IMR-90 (cell line): ENCODE measurements at regions not wholly inside any gene's neighbourhood (a gene's known extent, or its start where the extent isn't known, plus 50 kb on each side); places are given as distances from the start of the nearest gene placed in this dataset.

Experiments used
- ATAC-seq: fragments of 200-7000 bp; cut with Tn5 transposase; 2 replicates; pipeline ENCODE4 v1.9.1; 2020; ENCODE audit warnings: low read depth, mild to moderate bottlenecking, moderate library complexity
- BruUV-seq: library from RNA; stranded (reverse); fragments of 400-500 nt; replicated peaks from 2 replicates; lab custom pipeline; 2021; lab: Mats Ljungman, UMichigan
- CTCF ChIA-PET: fragments of 300-600 bp; formaldehyde crosslinking; extraction: SDS; loops from one replicate; lab custom pipeline; 2021; ENCODE audit warnings: antibody characterized with exemption; lab: Yijun Ruan, JAX
- POLR2A ChIA-PET: fragments of 300-600 bp; sonication (Branson Sonifier 250); formaldehyde crosslinking; loops from one replicate; lab custom pipeline; 2022; ENCODE audit warnings: antibody characterized with exemption; ENCODE audit not compliant: unreplicated experiment; lab: Charles Lee
- DNase-seq: peaks from one replicate; pipeline ENCODE4 v3.0.0; 2013
- H2AFZ ChIP-seq: replicated peaks from 2 replicates; pipeline ENCODE3; 2013; ENCODE audit warnings: low read length, mild to moderate bottlenecking; ENCODE audit not compliant: poor library complexity
- H2AK5ac ChIP-seq: 2 replicates; pipeline ENCODE4 v1.6.1; 2013; ENCODE audit warnings: low read depth, low read length, inconsistent platforms
- H2AK9ac ChIP-seq: replicated peaks from 2 replicates; pipeline ENCODE3; 2013; ENCODE audit warnings: mild to moderate bottlenecking, low read depth, low read length, moderate library complexity; ENCODE audit not compliant: poor library complexity
- H2BK120ac ChIP-seq: 2 replicates; pipeline ENCODE4 v1.6.1; 2013; ENCODE audit warnings: low read depth, low read length, inconsistent platforms
- H2BK15ac ChIP-seq: 3 replicates; pipeline ENCODE4 v1.6.1; 2013; ENCODE audit warnings: low read depth, low read length, inconsistent platforms
- H2BK20ac ChIP-seq: 2 replicates; pipeline ENCODE4 v1.6.1; 2013; ENCODE audit warnings: low read depth, mild to moderate bottlenecking, inconsistent platforms, low read length, moderate library complexity
- H2BK5ac ChIP-seq: 2 replicates; pipeline ENCODE4 v1.6.1; 2013; ENCODE audit warnings: mild to moderate bottlenecking, low read depth, low read length, inconsistent platforms; ENCODE audit not compliant: poor library complexity, severe bottlenecking
- H3K14ac ChIP-seq: replicated peaks from 2 replicates; pipeline ENCODE4 v1.6.1; 2013; ENCODE audit warnings: low read depth, low read length, inconsistent platforms
- H3K18ac ChIP-seq: 2 replicates; pipeline ENCODE4 v1.6.1; 2013; ENCODE audit warnings: low read depth, low read length, control low read depth
- H3K23ac ChIP-seq: 2 replicates; pipeline ENCODE4 v1.6.1; 2013; ENCODE audit warnings: low read depth, low read length, inconsistent platforms
- H3K27ac ChIP-seq: 2 replicates; pipeline ENCODE4 v1.5.1; 2013; ENCODE audit warnings: mild to moderate bottlenecking, control low read depth, low read length; ENCODE audit not compliant: insufficient read depth
- H3K27me3 ChIP-seq: 2 replicates; pipeline ENCODE4 v1.6.1; 2013; ENCODE audit warnings: low read length; ENCODE audit not compliant: control insufficient read depth, insufficient read depth
- H3K36me3 ChIP-seq: 2 replicates; pipeline ENCODE4 v1.6.1; 2013; ENCODE audit warnings: low read length, mixed read lengths; ENCODE audit not compliant: control insufficient read depth, insufficient read depth
- H3K4ac ChIP-seq: 2 replicates; pipeline ENCODE4 v1.6.1; 2013; ENCODE audit warnings: low read depth, low read length, inconsistent platforms
- H3K4me1 ChIP-seq: 2 replicates; pipeline ENCODE4 v1.6.1; 2013; ENCODE audit warnings: low read length, mixed read lengths; ENCODE audit not compliant: control insufficient read depth, insufficient read depth
- H3K4me2 ChIP-seq: 2 replicates; pipeline ENCODE4 v1.6.1; 2013; ENCODE audit warnings: low read depth, mild to moderate bottlenecking, control low read depth, low read length, moderate library complexity
- H3K4me3 ChIP-seq: 2 replicates; pipeline ENCODE4 v1.5.1; 2013; ENCODE audit warnings: low read depth, mild to moderate bottlenecking, control low read depth, low read length, moderate library complexity; ENCODE audit not compliant: insufficient read depth
- H3K56ac ChIP-seq: 2 replicates; pipeline ENCODE4 v1.6.1; 2013; ENCODE audit warnings: low read length, inconsistent platforms; ENCODE audit not compliant: insufficient read depth; ENCODE audit errors: extremely low read depth
- H3K79me1 ChIP-seq, 2 experiments: 2 replicates each; pipeline ENCODE4 v1.6.1; 2013; ENCODE audit warnings: low read length in 2 of 2, inconsistent platforms in 1 of 2, low read depth in 1 of 2
- H3K9ac ChIP-seq: 2 replicates; pipeline ENCODE4 v1.6.1; 2013; ENCODE audit warnings: low read depth, low read length, control low read depth
- H3K9me1 ChIP-seq: 2 replicates; pipeline ENCODE4 v1.6.1; 2013; ENCODE audit warnings: low read length, inconsistent platforms; ENCODE audit not compliant: insufficient read depth
- H3K9me3 ChIP-seq: 2 replicates; pipeline ENCODE4 v1.6.1; 2013; ENCODE audit warnings: low read length; ENCODE audit not compliant: control insufficient read depth, insufficient read depth
- H4K20me1 ChIP-seq: 2 replicates; pipeline ENCODE4 v1.6.1; 2013; ENCODE audit warnings: low read length, inconsistent platforms; ENCODE audit not compliant: insufficient read depth
- H4K5ac ChIP-seq: 2 replicates; pipeline ENCODE4 v1.6.1; 2013; ENCODE audit warnings: mild to moderate bottlenecking, low read depth, low read length, control low read depth
- H4K8ac ChIP-seq, 2 experiments: 2 replicates each; pipeline ENCODE4 v1.6.1; 2013; ENCODE audit warnings: low read depth in 2 of 2, low read length in 2 of 2, control low read depth in 1 of 2, inconsistent platforms in 1 of 2
- H4K91ac ChIP-seq: 2 replicates; pipeline ENCODE4 v1.6.1; 2013; ENCODE audit warnings: low read depth, low read length, inconsistent platforms; ENCODE audit not compliant: insufficient read depth
- CEBPB ChIP-seq: IDR thresholded peaks from 2 replicates; pipeline ENCODE4 v1.6.1; 2012; ENCODE audit warnings: low read depth, low read length, improper control_type of control experiment
- ELK1 ChIP-seq: fragments of 150-350 bp; IDR thresholded peaks from 2 replicates; pipeline ENCODE4 v1.6.1; 2016; ENCODE audit warnings: low read depth, mild to moderate bottlenecking, low read length, moderate library complexity, borderline replicate concordance
- FOS ChIP-seq: fragments of 150-350 bp; IDR thresholded peaks from 2 replicates; pipeline ENCODE4 v1.6.1; 2016; ENCODE audit warnings: low read depth, low read length
- MAFK ChIP-seq: IDR thresholded peaks from 2 replicates; pipeline ENCODE4 v1.6.1; 2012; ENCODE audit warnings: low read depth, low read length, improper control_type of control experiment
- MAZ ChIP-seq: IDR thresholded peaks from 2 replicates; pipeline ENCODE4 v1.6.1; 2012; ENCODE audit warnings: low read depth, mild to moderate bottlenecking, low read length, improper control_type of control experiment, moderate library complexity, borderline replicate concordance
- MXI1 ChIP-seq: IDR thresholded peaks from 2 replicates; pipeline ENCODE4 v1.6.1; 2012; ENCODE audit warnings: low read depth, mild to moderate bottlenecking, low read length, moderate library complexity, borderline replicate concordance
- NFE2L2 ChIP-seq: fragments of 150-350 bp; IDR thresholded peaks from 2 replicates; pipeline ENCODE4 v1.6.1; 2016; ENCODE audit warnings: low read depth, mild to moderate bottlenecking, low read length
- POLR2A ChIP-seq: IDR thresholded peaks from 2 replicates; pipeline ENCODE4 v1.6.1; 2012; ENCODE audit warnings: mild to moderate bottlenecking, low read depth, low read length
- RCOR1 ChIP-seq: IDR thresholded peaks from 2 replicates; pipeline ENCODE4 v1.6.1; 2012; ENCODE audit warnings: mild to moderate bottlenecking, low read length, improper control_type of control experiment; ENCODE audit not compliant: insufficient replicate concordance
- RFX5 ChIP-seq: IDR thresholded peaks from 2 replicates; pipeline ENCODE4 v1.8.0; 2012; ENCODE audit warnings: low read depth, mild to moderate bottlenecking, low read length, moderate library complexity
- WGBS, 2 experiments: methylation state at CpG; one replicate each; pipeline versions ENCODE4 v1.1.5 to v1.1.7; 2013; ENCODE audit warnings: missing lambda C conversion rate in 2 of 2; ENCODE audit not compliant: insufficient read length in 1 of 2; ENCODE audit errors: extremely low coverage in 2 of 2; 5-methylcytosine and 5-hydroxymethylcytosine counted together
- dilution Hi-C: fragments of 300-500 bp; cut with HindIII; formaldehyde crosslinking; loops from one replicate; pipeline ENCODE4 v1.14.3; 2018; ENCODE audit warnings: low sequenced_read_pairs; ENCODE audit not compliant: unreplicated experiment
- in situ Hi-C: fragments of 300-500 bp; cut with MboI; formaldehyde crosslinking; loops from 3 replicates; pipeline ENCODE4 v1.14.3; 2019; ENCODE audit warnings: low sequenced_read_pairs, inconsistent platforms, mixed read lengths
- intact Hi-C: fragments of 100-400 bp; cut with micrococcal nuclease; formaldehyde crosslinking; loops from 2 replicates; pipeline ENCODE4 v1.10.0; 2022

DNA sequence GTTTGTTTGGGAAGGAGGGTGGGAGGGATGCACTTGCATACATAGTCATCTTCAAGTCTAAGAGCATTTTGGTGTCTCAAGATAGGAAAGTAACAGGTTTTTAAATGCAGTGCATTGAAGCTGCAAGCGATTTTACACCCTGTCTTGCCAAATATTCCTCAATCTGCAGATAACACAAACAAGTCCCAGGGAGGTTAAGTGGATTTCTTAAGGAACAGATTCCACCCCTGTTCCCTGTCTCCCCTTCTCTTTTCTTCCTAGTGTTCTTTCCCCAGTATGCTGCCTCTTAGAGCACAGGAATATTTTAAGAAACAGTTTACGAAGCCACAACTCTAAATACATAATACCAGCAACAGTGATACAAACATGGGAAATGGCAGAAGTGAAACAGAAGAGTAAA is 389.9 kb downstream of the PLPP3 start:
- DNase-seq (no peak), ATAC-seq (no peak)
- Histone ChIP-seq H3K14ac (no peak overlapping the region), H3K79me1 (no peaks in the 10 kb centered on the region), H2AK9ac (no peak overlapping the region), H4K8ac (no peak overlapping the region), H3K9me3 (no peaks in the 10 kb centered on the region), H3K27ac (no peak overlapping the region), H2AK5ac (no peak overlapping the region), H3K18ac (no peak overlapping the region), H3K4me3 (no peak overlapping the region), H4K91ac (no peak overlapping the region), H2BK120ac (no peak overlapping the region), H3K27me3 (no peaks in the 10 kb centered on the region; the same call in 1 of the 2 replicates), H2BK15ac (no peak overlapping the region), H3K9me1 (0 out of 2 replicates have a peak, but pooled peaks cover 2% of the 10 kb centered on the region), H3K4me1 (peaks cover 4% of the 10 kb centered on the region; the same call in 1 of the 2 replicates), H3K56ac (no peak overlapping the region), H2BK5ac (no peak overlapping the region), H4K5ac (no peak overlapping the region), H2BK20ac (no peak overlapping the region), H3K36me3 (no peaks in the 10 kb centered on the region), H3K9ac (no peak overlapping the region), H3K4me2 (no peak overlapping the region), H4K20me1 (no peaks in the 10 kb centered on the region), H3K23ac (no peak overlapping the region), H3K4ac (no peak overlapping the region), H2AFZ (no peak overlapping the region)
- BruUV-seq = no TSS peak
- POLR2A ChIA-PET = no interaction called here
- CTCF ChIA-PET = interaction anchor here (0.6 kb wide), 1 partner anchor 52 kb away, joined by 11 read pairs; no protein-coding TSS in a partner anchor
- dilution Hi-C loops = no loop called here
- intact Hi-C loops = loop anchor here (10.0 kb wide), 1 partner anchor 295 kb away; no protein-coding TSS in a partner anchor
- no CpG with 5 or more reads among the region's 2 CpGs for WGBS, 2 experiments
- in situ Hi-C loops = no loop called here
- no peak for TF ChIP-seq NFE2L2
- no peak for TF ChIP-seq MAFK
- TF ChIP-seq CEBPB = no peak
- no peak for TF ChIP-seq POLR2A
- TF ChIP-seq RCOR1 = no peak
- TF ChIP-seq MXI1 = no peak
- no peak for TF ChIP-seq MAZ
- TF ChIP-seq FOS = no peak
- TF ChIP-seq ELK1 = no peak
- TF ChIP-seq RFX5 = no peak
